ENCODE measurements at regions not wholly inside any gene's neighbourhood (a gene's known extent, or its start where the extent isn't known, plus 50 kb on each side); places are given as distances from the start of the nearest gene placed in this dataset.
"Not testable (repeated sequence)": the region's sequence is repeated elsewhere in the genome, so short reads cannot be mapped to it uniquely, and the experiment has no call there.

DNA sequence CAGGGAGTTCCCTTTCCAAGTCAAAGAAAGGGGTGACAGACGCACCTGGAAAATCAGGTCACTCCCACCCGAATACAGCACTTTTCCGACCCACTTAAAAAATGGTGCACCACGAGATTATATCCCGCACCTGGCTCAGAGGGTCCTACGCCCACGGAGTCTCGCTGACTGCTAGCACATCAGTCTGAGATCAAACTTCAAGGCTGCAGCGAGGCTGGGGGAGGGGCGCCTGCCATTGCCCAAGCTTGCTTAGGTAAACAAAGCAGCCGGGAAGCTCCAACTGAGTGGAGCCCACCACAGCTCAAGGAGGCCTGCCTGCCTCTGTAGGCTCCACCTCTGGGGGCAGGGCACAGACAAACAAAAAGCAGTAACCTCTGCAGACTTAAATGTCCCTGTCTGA, 277.8 kb upstream of the ARHGAP42 start:
- H3K27ac Mint-ChIP-seq; H3K4me1 Mint-ChIP-seq (ENCODE audit: low read depth); H3K36me3 Mint-ChIP-seq (ENCODE audit: low read depth); DNase-seq (ENCODE audit: low spot score); H3K4me3 Mint-ChIP-seq; H3K27me3 Mint-ChIP-seq (ENCODE audit: low read depth): not testable (repeated sequence)
- H3K9me3 Mint-ChIP-seq: peaks cover 23% of the 10 kb centered on the region

DNA sequence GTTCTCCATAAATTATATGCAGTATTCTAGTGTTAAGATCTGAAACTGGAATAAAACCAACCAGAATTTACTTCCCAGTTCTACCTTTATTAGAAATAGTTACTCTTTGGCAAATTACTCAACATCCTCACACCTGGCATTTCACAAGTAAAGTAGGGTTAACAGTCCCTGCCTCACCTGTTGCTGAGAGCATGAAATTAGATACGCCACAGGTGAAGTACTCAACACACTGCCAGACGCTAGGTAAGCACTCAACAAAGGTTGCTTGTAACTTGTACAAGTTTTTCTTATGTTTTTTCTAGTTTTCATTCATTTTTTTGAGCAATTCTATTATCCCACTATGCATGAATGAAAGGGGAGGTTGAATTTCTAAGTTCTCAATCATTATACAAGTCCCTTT, 267.6 kb upstream of the ARHGAP42 start:
- Mint-ChIP-seq H3K27me3 (ENCODE audit: low read depth) (no peaks in the 10 kb centered on the region), H3K27ac (no peak overlapping the region), H3K36me3 (ENCODE audit: low read depth) (no peaks in the 10 kb centered on the region), H3K9me3 (peaks cover 54% of the 10 kb centered on the region), H3K4me3 (no peak overlapping the region), H3K4me1 (ENCODE audit: low read depth) (no peaks in the 10 kb centered on the region)
- DNase-seq (ENCODE audit: low spot score): no peak

DNA sequence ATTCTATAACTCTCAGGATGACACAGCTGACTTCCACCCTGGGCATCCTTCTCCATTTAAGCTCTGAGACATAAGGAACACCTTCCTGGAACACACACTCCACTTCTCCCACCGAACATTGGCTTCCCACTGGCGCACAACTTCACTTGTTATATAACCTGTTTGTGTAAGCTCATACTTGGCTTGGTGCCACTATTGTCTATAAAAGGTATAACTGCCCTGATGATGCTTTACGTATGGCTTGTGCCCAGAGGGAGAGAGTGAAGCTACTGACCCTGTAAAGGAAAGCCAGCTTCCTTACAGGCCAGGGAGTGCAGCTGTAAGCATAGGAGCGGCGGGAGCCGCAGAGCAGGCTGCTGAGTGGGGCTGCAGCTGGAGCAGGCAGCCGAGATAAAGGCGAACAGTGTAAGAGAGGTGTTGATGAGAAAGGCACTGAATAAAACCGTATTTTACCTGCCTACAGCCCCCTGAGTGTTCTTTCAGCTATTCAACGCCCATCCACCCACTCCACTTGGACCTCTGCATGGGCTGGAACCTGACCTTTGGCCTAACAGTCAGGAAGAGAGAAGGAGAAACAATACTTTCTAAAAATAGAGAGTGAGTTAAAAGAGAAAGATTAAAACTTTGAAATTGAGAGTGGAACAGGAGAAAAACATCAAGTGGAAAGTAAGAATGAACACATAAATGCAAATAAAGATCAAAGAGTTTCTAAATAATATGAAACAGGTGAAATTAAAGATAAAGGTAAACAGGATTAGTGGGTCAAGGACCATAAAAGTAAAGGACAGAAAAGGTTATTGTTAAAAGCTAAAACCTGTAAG, 252.1 kb upstream of the ARHGAP42 start:
- no peaks in the 10 kb centered on the region for H3K36me3 Mint-ChIP-seq (ENCODE audit: low read depth)
- no peak overlapping the region for H3K27ac Mint-ChIP-seq
- no peak for DNase-seq (ENCODE audit: low spot score)
- H3K27me3 Mint-ChIP-seq (ENCODE audit: low read depth): no peaks in the 10 kb centered on the region
- H3K4me3 Mint-ChIP-seq: no peak overlapping the region
- H3K9me3 Mint-ChIP-seq: peaks cover 25% of the 10 kb centered on the region
- no peaks in the 10 kb centered on the region for H3K4me1 Mint-ChIP-seq (ENCODE audit: low read depth)

DNA sequence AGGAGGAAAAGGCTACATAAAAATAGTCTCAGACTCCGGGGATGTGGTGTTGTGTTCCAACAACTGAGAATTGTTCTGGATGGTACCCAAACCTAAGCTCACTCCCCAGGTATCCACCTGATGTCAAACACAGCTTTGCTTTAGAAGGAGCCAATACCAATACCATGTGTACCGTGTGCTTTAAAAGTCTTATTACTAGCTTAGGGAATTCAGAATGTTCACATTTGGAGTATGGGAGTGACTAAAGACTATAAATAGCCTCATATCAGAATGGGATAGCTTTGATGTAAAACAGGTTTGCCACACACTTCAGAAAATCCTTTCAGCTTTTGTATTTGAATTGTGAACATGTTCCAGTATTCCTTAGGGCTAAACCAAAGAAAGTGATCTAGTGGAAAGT, 248.7 kb upstream of the ARHGAP42 start:
- no peak for DNase-seq (ENCODE audit: low spot score)
- Mint-ChIP-seq H3K9me3 (peaks cover 28% of the 10 kb centered on the region), H3K27me3 (ENCODE audit: low read depth) (no peaks in the 10 kb centered on the region), H3K27ac (no peak overlapping the region), H3K36me3 (ENCODE audit: low read depth) (no peaks in the 10 kb centered on the region), H3K4me1 (ENCODE audit: low read depth) (no peaks in the 10 kb centered on the region), H3K4me3 (no peak overlapping the region)

DNA sequence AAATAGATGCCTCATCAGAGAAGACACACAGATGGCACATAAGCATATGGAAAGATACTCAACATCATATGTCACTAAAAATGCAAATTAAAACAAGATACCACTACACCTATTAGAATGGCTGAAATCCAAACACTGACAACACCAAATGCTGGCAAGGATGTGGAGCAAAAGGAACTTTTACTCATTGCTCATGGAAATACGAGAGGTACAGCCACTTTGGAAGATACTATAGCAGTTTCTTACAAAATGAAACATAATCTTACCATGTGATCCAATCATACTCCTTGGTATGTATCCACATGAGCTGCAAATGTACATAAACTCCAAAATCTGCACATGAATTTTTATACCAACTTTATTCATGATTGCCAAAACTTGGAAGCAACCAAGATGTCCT, 246.0 kb upstream of the ARHGAP42 start:
- Mint-ChIP-seq H3K27me3 (ENCODE audit: low read depth) (no peaks in the 10 kb centered on the region), H3K4me3 (no peak overlapping the region), H3K36me3 (ENCODE audit: low read depth) (no peaks in the 10 kb centered on the region), H3K9me3 (peaks cover 33% of the 10 kb centered on the region), H3K27ac (no peak overlapping the region), H3K4me1 (ENCODE audit: low read depth) (no peaks in the 10 kb centered on the region)
- no peak for DNase-seq (ENCODE audit: low spot score)

DNA sequence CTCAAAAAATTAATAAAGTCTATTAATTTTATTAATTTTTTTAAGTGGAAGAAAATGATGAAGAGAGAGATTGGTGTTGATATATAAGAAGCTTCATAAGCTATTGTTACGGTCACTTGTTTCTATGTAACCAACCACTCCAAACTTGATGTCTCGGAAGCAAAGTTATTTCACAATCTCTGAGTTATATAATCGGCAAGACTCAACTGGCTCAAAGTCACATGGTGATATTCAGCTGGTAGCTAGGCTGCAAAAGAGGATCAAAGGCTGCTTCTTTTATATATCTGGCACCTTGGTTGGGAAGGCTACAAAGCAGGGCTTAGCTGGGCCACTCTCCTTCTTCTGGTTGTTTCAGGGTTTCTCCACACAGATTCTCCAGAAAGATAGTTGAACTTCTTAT, 245.1 kb upstream of the ARHGAP42 start:
- H3K4me1 Mint-ChIP-seq (ENCODE audit: low read depth): no peaks in the 10 kb centered on the region

DNA sequence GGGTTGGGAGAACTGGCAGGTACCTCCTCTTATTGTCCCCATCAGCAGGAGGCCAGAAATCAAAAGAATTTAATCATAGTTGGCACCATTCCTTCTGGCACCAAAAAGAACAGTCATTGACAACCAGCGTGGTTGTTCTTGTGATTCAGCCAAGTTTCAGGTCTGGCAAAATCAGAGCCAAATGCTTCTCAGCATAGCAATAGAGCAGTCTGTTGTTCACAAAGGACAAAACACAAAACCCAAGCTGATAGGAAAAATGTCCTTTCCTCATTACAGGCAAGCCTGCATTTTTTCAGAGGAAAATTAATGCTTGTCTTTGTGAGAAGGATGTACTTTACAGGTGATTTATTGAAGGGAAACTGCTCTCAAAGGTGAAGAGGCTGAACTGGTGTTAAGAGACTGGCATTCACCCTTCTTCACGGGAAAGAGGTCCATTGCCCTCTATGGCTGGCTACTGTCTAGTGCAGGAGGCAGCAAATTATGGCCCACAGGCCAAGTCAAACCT, 241.8 kb upstream of the ARHGAP42 start:
- H3K9me3 Mint-ChIP-seq: peaks cover 27% of the 10 kb centered on the region
- no peaks in the 10 kb centered on the region for H3K27me3 Mint-ChIP-seq (ENCODE audit: low read depth)
- no peak for DNase-seq (ENCODE audit: low spot score)
- H3K4me3 Mint-ChIP-seq: no peak overlapping the region
- no peaks in the 10 kb centered on the region for H3K36me3 Mint-ChIP-seq (ENCODE audit: low read depth)
- H3K27ac Mint-ChIP-seq: no peak overlapping the region
- no peaks in the 10 kb centered on the region for H3K4me1 Mint-ChIP-seq (ENCODE audit: low read depth)

More for the DNA sequence above, 245.1 kb upstream of the ARHGAP42 start:
- H3K9me3 Mint-ChIP-seq: peaks cover 34% of the 10 kb centered on the region
- H3K27ac Mint-ChIP-seq: no peak overlapping the region
- DNase-seq (ENCODE audit: low spot score): no peak
- H3K27me3 Mint-ChIP-seq (ENCODE audit: low read depth): no peaks in the 10 kb centered on the region
- no peak overlapping the region for H3K4me3 Mint-ChIP-seq
- no peaks in the 10 kb centered on the region for H3K36me3 Mint-ChIP-seq (ENCODE audit: low read depth)

DNA sequence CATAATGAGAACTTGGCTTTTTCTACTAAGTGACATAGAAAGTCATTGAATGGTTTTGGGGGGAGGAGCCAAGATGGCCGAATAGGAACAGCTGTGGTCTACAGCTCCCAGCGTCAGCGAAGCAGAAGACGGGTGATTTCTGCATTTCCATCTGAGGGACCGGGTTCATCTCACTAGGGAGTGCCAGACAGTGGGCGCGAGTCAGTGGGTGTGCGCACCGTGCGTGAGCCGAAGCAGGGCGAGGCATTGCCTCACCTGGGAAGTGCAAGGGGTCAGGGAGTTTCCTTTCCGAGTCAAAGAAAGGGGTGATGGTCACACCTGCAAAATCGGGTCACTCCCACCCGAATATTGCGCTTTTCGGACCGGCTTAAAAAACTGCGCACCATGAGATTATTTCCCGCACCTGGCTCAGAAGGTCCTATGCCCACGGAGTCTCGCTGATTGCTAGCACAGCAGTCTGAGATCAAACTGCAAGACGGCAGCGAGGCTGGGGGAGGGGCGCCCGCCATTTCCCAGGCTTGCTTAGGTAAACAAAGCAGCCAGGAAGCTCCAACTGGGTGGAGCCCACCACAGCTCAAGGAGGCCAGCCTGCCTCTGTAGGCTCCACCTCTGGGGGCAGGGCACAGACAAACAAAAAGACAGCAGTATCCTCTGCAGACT, 235.2 kb upstream of the ARHGAP42 start:
- H3K9me3 Mint-ChIP-seq; H3K36me3 Mint-ChIP-seq (ENCODE audit: low read depth); H3K4me3 Mint-ChIP-seq; DNase-seq (ENCODE audit: low spot score); H3K27ac Mint-ChIP-seq; H3K4me1 Mint-ChIP-seq (ENCODE audit: low read depth); H3K27me3 Mint-ChIP-seq (ENCODE audit: low read depth): not testable (repeated sequence)

DNA sequence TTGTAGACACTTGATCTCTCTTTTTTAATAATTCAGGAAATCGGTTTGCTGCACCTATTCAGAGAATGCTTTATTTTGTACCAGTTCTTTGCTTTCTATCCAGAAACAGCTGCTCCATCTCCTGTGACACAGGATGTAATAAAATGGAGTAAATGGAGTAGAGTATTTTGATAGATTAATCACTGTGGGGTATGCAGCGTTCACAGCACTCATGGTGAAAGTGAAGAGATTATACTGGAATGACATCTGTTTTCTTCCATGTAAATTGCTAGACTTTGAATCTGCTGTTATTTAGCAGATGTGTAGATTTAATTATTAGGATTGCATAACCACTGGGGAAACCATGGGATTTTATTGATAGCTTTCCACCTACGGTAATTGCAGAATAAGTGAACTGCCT, 227.3 kb upstream of the ARHGAP42 start:
- H3K4me3 Mint-ChIP-seq: no peak overlapping the region
- no peak overlapping the region for H3K27ac Mint-ChIP-seq
- no peaks in the 10 kb centered on the region for H3K4me1 Mint-ChIP-seq (ENCODE audit: low read depth)
- H3K36me3 Mint-ChIP-seq (ENCODE audit: low read depth): no peaks in the 10 kb centered on the region
- H3K9me3 Mint-ChIP-seq: peaks cover 31% of the 10 kb centered on the region
- H3K27me3 Mint-ChIP-seq (ENCODE audit: low read depth): no peaks in the 10 kb centered on the region
- no peak for DNase-seq (ENCODE audit: low spot score)

DNA sequence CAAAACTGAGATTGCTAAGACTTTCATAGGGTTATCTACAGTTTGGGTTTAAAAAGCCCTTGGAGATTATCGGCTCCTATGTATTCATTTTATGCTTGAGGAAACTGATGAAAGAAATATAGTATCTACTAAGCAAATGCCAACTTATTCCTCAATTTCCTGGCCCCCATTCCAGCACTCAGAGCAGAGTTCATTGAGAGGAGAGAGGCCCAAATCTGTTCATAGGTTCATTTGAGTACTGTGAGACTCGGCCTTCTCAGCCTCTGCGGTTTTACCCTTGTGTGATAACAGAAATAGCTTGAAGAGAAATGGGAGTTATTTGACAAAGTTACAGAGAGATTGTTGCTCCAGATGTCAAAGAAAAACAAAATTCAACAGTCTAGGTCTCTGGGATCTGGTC, 226.7 kb upstream of the ARHGAP42 start:
- Mint-ChIP-seq H3K36me3 (ENCODE audit: low read depth) (no peaks in the 10 kb centered on the region), H3K27ac (no peak overlapping the region)

DNA sequence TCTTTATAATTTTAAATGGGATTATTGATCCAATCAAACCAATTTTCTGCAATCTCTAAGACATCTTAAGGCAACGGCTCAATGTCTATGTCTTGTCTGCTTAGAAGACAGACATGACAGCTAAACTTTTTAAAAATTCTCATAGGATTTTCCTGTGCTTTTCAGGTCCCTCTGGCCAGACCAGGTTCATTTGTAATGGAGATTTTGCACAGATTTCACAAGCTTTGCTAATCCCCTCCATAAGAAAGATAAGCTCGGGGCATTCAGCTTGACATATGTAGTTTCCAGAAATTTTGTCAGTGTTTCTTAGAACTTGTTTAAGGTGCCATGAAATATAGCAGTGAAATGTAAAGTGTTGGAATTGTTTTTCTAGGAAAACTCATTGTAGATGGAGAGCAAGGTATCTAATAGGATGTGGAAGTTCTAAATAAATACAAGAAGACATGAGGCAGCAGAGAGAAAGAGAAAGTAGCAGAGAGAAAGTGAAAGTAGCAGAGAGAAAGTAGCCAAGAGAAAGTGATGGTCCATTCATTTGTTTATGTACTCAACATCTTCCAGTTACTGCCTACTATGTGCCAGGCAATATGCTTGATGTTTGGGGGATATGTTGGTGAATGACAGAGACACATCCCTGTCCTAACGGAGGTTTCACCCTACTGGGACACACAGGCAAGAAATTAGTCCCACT, 219.1 kb upstream of the ARHGAP42 start:
- DNase-seq (ENCODE audit: low spot score): no peak
- Mint-ChIP-seq H3K27ac (no peak overlapping the region), H3K36me3 (ENCODE audit: low read depth) (peaks cover 1% of the 10 kb centered on the region), H3K4me1 (ENCODE audit: low read depth) (no peaks in the 10 kb centered on the region), H3K4me3 (no peak overlapping the region), H3K27me3 (ENCODE audit: low read depth) (no peaks in the 10 kb centered on the region), H3K9me3 (peaks cover 45% of the 10 kb centered on the region)

More for the DNA sequence above, 226.7 kb upstream of the ARHGAP42 start:
- Mint-ChIP-seq H3K4me3 (no peak overlapping the region), H3K4me1 (ENCODE audit: low read depth) (no peaks in the 10 kb centered on the region), H3K9me3 (peaks cover 31% of the 10 kb centered on the region), H3K27me3 (ENCODE audit: low read depth) (no peaks in the 10 kb centered on the region)
- DNase-seq (ENCODE audit: low spot score): no peak

DNA sequence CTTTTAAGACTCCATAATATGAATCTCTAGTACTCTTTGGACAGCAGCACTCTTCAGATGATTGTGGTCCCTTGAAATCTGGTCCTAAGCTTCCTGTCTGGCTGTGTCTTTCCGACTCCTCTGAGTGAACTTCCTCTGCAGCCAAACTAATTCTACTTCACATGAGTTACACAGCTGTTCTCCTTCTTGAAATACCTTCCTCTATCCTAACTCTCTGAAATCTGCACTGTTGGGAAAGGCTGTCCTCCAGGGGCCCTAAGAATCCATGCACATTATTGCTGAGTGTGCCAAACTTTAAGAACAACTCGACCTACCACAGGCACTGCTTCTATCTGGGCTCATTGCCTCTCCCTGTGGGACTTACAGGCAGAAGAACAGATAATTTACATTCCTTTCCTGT, 217.3 kb upstream of the ARHGAP42 start:
- no peak for DNase-seq (ENCODE audit: low spot score)
- H3K27ac Mint-ChIP-seq: no peak overlapping the region
- H3K36me3 Mint-ChIP-seq (ENCODE audit: low read depth): peaks cover 1% of the 10 kb centered on the region
- H3K4me1 Mint-ChIP-seq (ENCODE audit: low read depth): no peaks in the 10 kb centered on the region
- H3K9me3 Mint-ChIP-seq: peaks cover 38% of the 10 kb centered on the region
- no peak overlapping the region for H3K4me3 Mint-ChIP-seq
- no peaks in the 10 kb centered on the region for H3K27me3 Mint-ChIP-seq (ENCODE audit: low read depth)

DNA sequence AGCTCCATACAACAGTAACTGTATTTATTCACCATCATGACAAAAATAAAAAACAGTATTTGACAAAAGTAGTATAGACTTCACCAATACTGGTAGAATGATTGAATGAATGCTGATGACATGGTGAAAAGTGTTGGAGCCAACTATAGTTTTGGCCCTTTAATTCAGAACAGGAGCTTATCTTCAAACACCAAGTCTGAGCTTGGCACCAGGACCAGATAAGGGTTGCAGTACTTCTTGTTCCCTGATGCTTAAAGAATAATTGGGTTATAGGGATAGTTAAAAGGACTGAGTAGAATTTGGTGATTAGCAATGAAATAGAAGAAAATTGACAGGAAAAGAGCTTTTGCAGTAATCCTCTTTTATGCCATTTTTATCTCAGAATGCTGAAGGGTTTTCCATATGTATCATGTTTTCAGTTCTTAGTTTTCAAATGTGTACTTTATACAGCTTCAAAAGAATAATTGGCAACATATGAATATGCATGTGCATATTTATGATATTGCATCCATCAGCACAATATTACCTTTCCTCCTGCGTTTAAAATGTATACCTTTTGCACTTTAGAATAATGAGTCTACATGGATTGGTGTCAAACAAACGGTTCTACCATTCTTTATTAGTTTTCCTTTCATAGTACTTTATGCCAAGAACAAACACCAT, 214.2 kb upstream of the ARHGAP42 start:
- peaks cover 24% of the 10 kb centered on the region for H3K9me3 Mint-ChIP-seq
- H3K36me3 Mint-ChIP-seq (ENCODE audit: low read depth): no peaks in the 10 kb centered on the region
- H3K4me3 Mint-ChIP-seq: no peak overlapping the region
- H3K4me1 Mint-ChIP-seq (ENCODE audit: low read depth): no peaks in the 10 kb centered on the region
- H3K27ac Mint-ChIP-seq: no peak overlapping the region
- H3K27me3 Mint-ChIP-seq (ENCODE audit: low read depth): no peaks in the 10 kb centered on the region
- no peak for DNase-seq (ENCODE audit: low spot score)

DNA sequence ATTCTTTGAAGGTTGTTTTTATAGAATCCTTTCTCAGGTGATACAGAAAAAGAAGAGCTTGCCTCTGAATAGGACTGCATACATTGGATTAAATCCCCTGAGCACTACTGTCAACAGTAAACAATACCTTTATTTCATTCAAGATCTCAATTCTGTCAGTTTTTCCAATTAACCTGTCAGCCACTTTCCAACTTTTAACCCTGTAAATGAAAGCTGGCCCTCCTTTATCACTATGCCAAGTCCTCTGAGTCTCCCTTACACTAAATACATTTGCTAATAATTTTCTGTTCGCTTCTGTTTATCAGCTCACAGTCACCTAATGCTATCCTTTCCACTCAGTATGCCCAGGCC, 213.7 kb upstream of the ARHGAP42 start:
- no peaks in the 10 kb centered on the region for H3K36me3 Mint-ChIP-seq (ENCODE audit: low read depth)
- H3K9me3 Mint-ChIP-seq: peaks cover 21% of the 10 kb centered on the region
- DNase-seq (ENCODE audit: low spot score): no peak
- no peak overlapping the region for H3K27ac Mint-ChIP-seq
- no peak overlapping the region for H3K4me3 Mint-ChIP-seq
- no peaks in the 10 kb centered on the region for H3K27me3 Mint-ChIP-seq (ENCODE audit: low read depth)
- no peaks in the 10 kb centered on the region for H3K4me1 Mint-ChIP-seq (ENCODE audit: low read depth)
